HepG2 (cell line): ENCODE measurements at regions not wholly inside any gene's neighbourhood (a gene's known extent, or its start where the extent isn't known, plus 50 kb on each side); places are given as distances from the start of the nearest gene placed in this dataset.

Experiments used
- ATAC-seq: fragments of 200-7000 bp; cut with Tn5 transposase; 3 replicates; pipeline ENCODE4 v1.9.1; 2020; ENCODE audit warnings: mild to moderate bottlenecking, moderate library complexity
- BruUV-seq: library from RNA; stranded (reverse); fragments of 400-500 nt; replicated peaks from 2 replicates; lab custom pipeline; 2021; lab: Mats Ljungman, UMichigan
- CTCF ChIA-PET: fragments of 300-600 bp; formaldehyde crosslinking; extraction: SDS; loops from one replicate; lab custom pipeline; 2021; ENCODE audit warnings: low total read pairs, inconsistent platforms, low intra/inter-chr PET ratio; lab: Yijun Ruan, JAX
- POLR2A ChIA-PET: fragments of 350-600 bp; sonication (Branson Sonifier 250); formaldehyde crosslinking; loops from one replicate; lab custom pipeline; 2020; ENCODE audit warnings: antibody characterized with exemption, inconsistent platforms; lab: Yijun Ruan, JAX
- DNase-seq: peaks from one replicate; pipeline ENCODE4 v3.0.0-alpha.2; 2015; ENCODE audit warnings: low spot score
- FAIRE-seq: peaks from 3 replicates; lab custom pipeline; 2011; peaks lifted over from hg19 to GRCh38; lab: Jason Lieb, UNC
- H2AFZ ChIP-seq: one replicate; pipeline ENCODE4 v1.6.1; 2011; ENCODE audit warnings: low read length, inconsistent platforms
- H3K27ac ChIP-seq: fragments of 300-600 bp; 3 replicates; pipeline ENCODE4 v1.8.0; 2011; ENCODE audit warnings: mixed run types, mild to moderate bottlenecking, mixed read lengths, low read length, inconsistent platforms; ENCODE audit not compliant: insufficient read depth; ENCODE audit errors: extremely low read length
- H3K27me3 ChIP-seq, 2 experiments: fragments of 200-600 bp in 1 of 2; 2 replicates in 1 of 2; 3 replicates in 1 of 2; pipeline versions ENCODE4 v1.6.0 to v1.8.0; 2011; ENCODE audit warnings: low read length in 2 of 2, mild to moderate bottlenecking in 2 of 2, moderate library complexity in 2 of 2, inconsistent platforms in 1 of 2; ENCODE audit not compliant: insufficient read depth in 2 of 2, control insufficient read depth in 1 of 2
- H3K36me3 ChIP-seq, 2 experiments: fragments of 200-600 bp in 1 of 2; replicated peaks in 1 of 2; 2 replicates in 1 of 2; 3 replicates in 1 of 2; pipeline versions ENCODE4 v1.5.1 to v1.8.0; 2011; ENCODE audit warnings: low read length in 2 of 2, inconsistent platforms in 1 of 2; ENCODE audit not compliant: insufficient read depth in 2 of 2, control insufficient read depth in 1 of 2
- H3K4me1 ChIP-seq: 2 replicates; pipeline ENCODE4 v1.5.1; 2012; ENCODE audit warnings: low read length, inconsistent platforms; ENCODE audit not compliant: insufficient read depth
- H3K4me2 ChIP-seq: 2 replicates; pipeline ENCODE4 v1.6.0; 2011; ENCODE audit warnings: low read depth, low read length, inconsistent platforms
- H3K4me3 ChIP-seq, 3 experiments: fragments of 200-600 bp in 1 of 3; sonication (generic), shearing (Covaris generic) in 1 of 3; replicated peaks in 1 of 3; 2 replicates each; pipeline ENCODE4 v1.5.1; 2011 to 2016; ENCODE audit warnings: low read length in 3 of 3, inconsistent platforms in 2 of 3, low read depth in 2 of 3, mild to moderate bottlenecking in 2 of 3, control low read depth in 1 of 3, mixed read lengths in 1 of 3; ENCODE audit not compliant: insufficient read depth in 1 of 3
- H3K79me2 ChIP-seq: one replicate; pipeline ENCODE4 v1.6.1; 2011; ENCODE audit warnings: low read length, inconsistent platforms; ENCODE audit not compliant: insufficient read depth
- H3K9ac ChIP-seq: 2 replicates; pipeline ENCODE4 v1.6.0; 2011; ENCODE audit warnings: mild to moderate bottlenecking, low read depth, low read length, inconsistent platforms; ENCODE audit not compliant: insufficient read depth
- H3K9me3 ChIP-seq: 2 replicates; pipeline ENCODE4 v1.5.1; 2012; ENCODE audit warnings: mild to moderate bottlenecking, low read length
- H4K20me1 ChIP-seq: 2 replicates; pipeline ENCODE4 v1.6.0; 2011; ENCODE audit warnings: inconsistent platforms, mild to moderate bottlenecking, low read length, moderate library complexity; ENCODE audit not compliant: insufficient read depth
- CREM ChIP-seq, 2 experiments: sonication (generic) in 1 of 2; formaldehyde crosslinking in 1 of 2; IDR thresholded peaks; 2 replicates each; pipeline versions ENCODE4 v1.4.0 to v1.6.1; 2016 to 2020; ENCODE audit warnings: antibody characterized with exemption in 1 of 2, mild to moderate bottlenecking in 1 of 2, missing genetic modification reagents in 1 of 2
- DBP ChIP-seq: sonication (generic); formaldehyde crosslinking; IDR thresholded peaks from 2 replicates; pipeline ENCODE4 v1.4.0; 2020; ENCODE audit warnings: missing genetic modification reagents; ENCODE audit errors: not compliant biosample characterization
- MAF1 ChIP-seq: sonication (generic); formaldehyde crosslinking; IDR thresholded peaks from 2 replicates; pipeline ENCODE4 v1.5.0; 2020; ENCODE audit warnings: missing genetic modification reagents, borderline replicate concordance
- SSRP1 ChIP-seq: IDR thresholded peaks from 2 replicates; pipeline ENCODE4 v1.6.1; 2016; ENCODE audit warnings: control low read depth
- TEAD2 ChIP-seq: sonication (generic); formaldehyde crosslinking; IDR thresholded peaks from 2 replicates; pipeline ENCODE4 v1.9.0; 2021; ENCODE audit warnings: missing genetic modification reagents
- ZNF224 ChIP-seq: sonication (generic); formaldehyde crosslinking; IDR thresholded peaks from 2 replicates; pipeline ENCODE4 v1.5.0; 2020; ENCODE audit warnings: mild to moderate bottlenecking, missing genetic modification reagents
- ZNF432 ChIP-seq: sonication (generic); formaldehyde crosslinking; IDR thresholded peaks from 2 replicates; pipeline ENCODE4 v1.5.0; 2020; ENCODE audit warnings: missing genetic modification reagents, mild to moderate bottlenecking, borderline replicate concordance
- ZNF44 ChIP-seq: sonication (generic); formaldehyde crosslinking; IDR thresholded peaks from 2 replicates; pipeline ENCODE4 v1.5.1; 2020; ENCODE audit warnings: mild to moderate bottlenecking, missing genetic modification reagents
- ZNF597 ChIP-seq: sonication (generic); formaldehyde crosslinking; IDR thresholded peaks from 2 replicates; pipeline ENCODE4 v1.5.0; 2020; ENCODE audit warnings: missing genetic modification reagents
- ZNF816 ChIP-seq: sonication (generic); formaldehyde crosslinking; IDR thresholded peaks from 2 replicates; pipeline ENCODE4 v1.8.0; 2022; ENCODE audit warnings: missing genetic modification reagents, mild to moderate bottlenecking, borderline replicate concordance
- WGBS: methylation state at CpG from one replicate; pipeline ENCODE4 v1.1.6; 2017; ENCODE audit warnings: low lambda C conversion rate; 5-methylcytosine and 5-hydroxymethylcytosine counted together
- in situ Hi-C: cut with HindIII; loops from 2 replicates; pipeline ENCODE4 v1.10.0; 2017; ENCODE audit warnings: low pct_unique_long_range_greater_than_20kb; ENCODE audit not compliant: extremely low pct_ligation_motif_present
- intact Hi-C: fragments of 100-400 bp; cut with micrococcal nuclease; formaldehyde crosslinking; loops from one replicate; pipeline ENCODE4 v1.10.0; 2022; ENCODE audit not compliant: unreplicated experiment

- no peak for TF ChIP-seq ZNF597 (CRISPR knock-in tag)
- TF ChIP-seq DBP (CRISPR knock-in tag), result no peak
- no peak for TF ChIP-seq TEAD2 (CRISPR knock-in tag)
- no peak for TF ChIP-seq ZNF432 (CRISPR knock-in tag)
These were observed 55.6 kb upstream of the COL5A1 start (continued) for GRCh38 chr9:134585746-134586706.

DNA sequence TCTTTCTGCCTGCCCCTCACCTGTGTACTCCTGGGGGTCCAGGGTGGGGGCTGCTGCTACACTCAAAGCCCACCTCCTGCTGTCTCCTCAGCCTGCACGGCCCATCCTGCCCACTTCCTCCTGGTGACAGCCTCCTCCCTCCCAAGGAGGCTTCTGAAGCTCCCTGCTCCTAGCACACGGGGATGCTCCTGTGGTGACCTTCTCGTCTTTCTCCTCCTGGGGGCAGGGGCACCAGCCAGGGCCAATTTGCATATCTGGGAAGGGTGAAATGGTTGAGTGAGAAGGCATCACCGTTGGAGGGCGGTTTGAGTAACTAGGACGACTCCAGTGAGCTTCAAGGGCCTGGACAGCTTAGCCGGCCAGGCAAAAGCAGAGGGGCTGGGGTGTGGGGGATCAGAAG is 51.9 kb upstream of the COL5A1 start:
- in situ Hi-C loops, result no loop called here
- ChIA-PET POLR2A (no interaction called here), CTCF (no interaction called here)
- Histone ChIP-seq H4K20me1 (no peaks in the 10 kb centered on the region), H2AFZ (no peak overlapping the region), H3K4me1 (peaks cover 35% of the 10 kb centered on the region), H3K79me2 (no peaks in the 10 kb centered on the region), H3K27me3 (peaks cover 2 to 12% of the 10 kb centered on the region in 2 experiments; a peak in 4 of 5 replicates), H3K36me3 (no peaks in the 10 kb centered on the region), H3K9me3 (no peaks in the 10 kb centered on the region), H3K4me2 (no peak overlapping the region), H3K27ac (no peak overlapping the region), H3K4me3 (no peak overlapping the region), H3K9ac (no peak overlapping the region)
- 10% methylated on average over 7 of the region's 7 CpGs for WGBS
- intact Hi-C loops, result no loop called here
- DNase-seq (no peak), FAIRE-seq (no peak), ATAC-seq (no peak)
- no peak for TF ChIP-seq ZNF816 (CRISPR knock-in tag)
- no peak for TF ChIP-seq SSRP1 (CRISPR knock-in tag)
- TF ChIP-seq ZNF44 (CRISPR knock-in tag), result no peak
- TF ChIP-seq ZNF224 (CRISPR knock-in tag), result no peak
- TF ChIP-seq DBP (CRISPR knock-in tag), result no peak
- no peak for TF ChIP-seq MAF1 (CRISPR knock-in tag)
- TF ChIP-seq CREM (IDR thresholded peaks at IDR 0.05), result no peak
- no peak for TF ChIP-seq CREM (CRISPR knock-in tag; IDR thresholded peaks at IDR 0.05)
- BruUV-seq, result no TSS peak
